SK-N-SH treated with all-trans-retinoic acid at 6 μM for 48 hours (cell line): ENCODE measurements at regions not wholly inside any gene's neighbourhood (a gene's known extent, or its start where the extent isn't known, plus 50 kb on each side); places are given as distances from the start of the nearest gene placed in this dataset.

Experiments used
- BACH2 ChIP-seq: fragments of 250-450 bp; sonication (Bioruptor Pico); IDR thresholded peaks from 2 replicates; pipeline ENCODE4 v1.9.0; 2021; ENCODE audit warnings: mild to moderate bottlenecking, borderline replicate concordance
- ESRRG ChIP-seq: fragments of 250-450 bp; sonication (Bioruptor Pico); IDR thresholded peaks from 2 replicates; pipeline ENCODE4 v1.6.1; 2021; ENCODE audit warnings: mild to moderate bottlenecking
- GLIS3 ChIP-seq: fragments of 250-450 bp; sonication (Bioruptor Pico); IDR thresholded peaks from 2 replicates; pipeline ENCODE4 v1.5.0; 2020; ENCODE audit warnings: mild to moderate bottlenecking, moderate library complexity
- OSR1 ChIP-seq: fragments of 250-450 bp; sonication (Bioruptor Pico); IDR thresholded peaks from 2 replicates; pipeline ENCODE4 v1.8.0; 2022; ENCODE audit warnings: moderate library complexity, mild to moderate bottlenecking, inconsistent platforms
- PATZ1 ChIP-seq: fragments of 250-450 bp; sonication (Bioruptor Pico); IDR thresholded peaks from 2 replicates; pipeline ENCODE4 v1.8.0; 2020; ENCODE audit warnings: mild to moderate bottlenecking, moderate library complexity, borderline replicate concordance
- PPARA ChIP-seq: fragments of 250-450 bp; sonication (Bioruptor Pico); IDR thresholded peaks from 2 replicates; pipeline ENCODE4 v1.5.0; 2020; ENCODE audit warnings: mild to moderate bottlenecking, borderline replicate concordance
- RARB ChIP-seq: fragments of 250-450 bp; sonication (Bioruptor Pico); IDR thresholded peaks from 2 replicates; pipeline ENCODE4 v1.8.0; 2021; ENCODE audit warnings: mild to moderate bottlenecking, moderate library complexity
- SNAI2 ChIP-seq: fragments of 250-450 bp; sonication (Bioruptor Pico); IDR thresholded peaks from 2 replicates; pipeline ENCODE4 v1.5.0; 2020; ENCODE audit warnings: mild to moderate bottlenecking, moderate library complexity
- TOX ChIP-seq: fragments of 250-450 bp; sonication (Bioruptor Pico); IDR thresholded peaks from 2 replicates; pipeline ENCODE4 v1.8.0; 2021; ENCODE audit warnings: mild to moderate bottlenecking, moderate library complexity, borderline replicate concordance
- ZFP3 ChIP-seq: fragments of 250-450 bp; sonication (Bioruptor Pico); IDR thresholded peaks from 2 replicates; pipeline ENCODE4 v1.5.0; 2020; ENCODE audit warnings: mild to moderate bottlenecking, moderate library complexity
- ZNF70 ChIP-seq: fragments of 450-650 bp; formaldehyde crosslinking; IDR thresholded peaks from 2 replicates; pipeline ENCODE4 v1.5.0; 2020; ENCODE audit warnings: mild to moderate bottlenecking, moderate library complexity
- ZNF8 ChIP-seq: fragments of 450-650 bp; formaldehyde crosslinking; IDR thresholded peaks from 2 replicates; pipeline ENCODE4 v1.5.0; 2020; ENCODE audit warnings: mild to moderate bottlenecking, moderate library complexity

GRCh38 chr16:85341972-85342695 lies 229.9 kb upstream of the CIBAR2 start:
- TF ChIP-seq ESRRG (CRISPR knock-in tag), result no peak
- no peak for TF ChIP-seq SNAI2
- no peak for TF ChIP-seq OSR1 (CRISPR knock-in tag)
- TF ChIP-seq ZNF70 (CRISPR knock-in tag), result no peak
- TF ChIP-seq ZNF8 (CRISPR knock-in tag), result no peak
- TF ChIP-seq PATZ1 (CRISPR knock-in tag), result no peak
- TF ChIP-seq GLIS3 (CRISPR knock-in tag), result no peak
- no peak for TF ChIP-seq PPARA (CRISPR knock-in tag)
- no peak for TF ChIP-seq ZFP3
- TF ChIP-seq RARB (CRISPR knock-in tag), result no peak
- no peak for TF ChIP-seq BACH2
- no peak for TF ChIP-seq TOX (CRISPR knock-in tag)
